ENCODE measurements at regions not wholly inside any gene's neighbourhood (a gene's known extent, or its start where the extent isn't known, plus 50 kb on each side); places are given as distances from the start of the nearest gene placed in this dataset.

DNA sequence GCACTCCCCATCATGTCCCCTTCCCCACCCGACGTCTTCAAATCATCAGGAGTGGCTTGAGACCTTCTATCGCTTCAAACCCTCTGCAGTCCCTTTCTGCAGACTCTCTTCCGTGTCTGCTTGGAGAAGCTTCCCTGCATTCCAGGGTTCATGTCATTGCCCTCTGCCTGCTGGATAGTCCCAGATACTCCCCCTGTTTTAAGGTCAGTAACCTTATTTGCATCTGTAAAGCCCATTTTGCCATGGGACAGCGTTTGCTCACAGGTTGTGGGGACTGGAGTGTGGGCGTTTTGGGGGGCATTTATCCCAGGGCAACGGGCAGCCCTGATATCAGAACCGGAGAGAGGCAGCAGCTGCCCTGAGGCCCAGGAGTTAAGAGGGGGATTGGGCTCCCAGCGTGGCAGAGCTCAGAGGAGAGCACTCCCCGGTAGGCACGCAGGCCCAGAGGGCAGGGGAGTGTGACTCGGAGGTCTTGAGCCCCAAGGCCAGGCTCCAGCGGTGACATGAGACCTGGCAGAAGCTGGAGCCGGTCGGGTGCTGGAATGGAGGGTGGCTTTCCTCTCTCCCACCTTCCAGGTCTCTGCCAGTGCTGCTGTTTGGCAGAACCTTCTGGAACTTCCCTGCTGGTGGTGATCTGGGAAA, 73.8 kb downstream of the RTP5 start:
- H3K4me3 ChIP-seq (ENCODE audit: low read length): no peak overlapping the region
- DNase-seq (ENCODE audit: low read depth): no peak
- TF ChIP-seq CTCF (conservative IDR thresholded peaks at IDR 0.05; ENCODE audit: low read depth, low read length): no peak

DNA sequence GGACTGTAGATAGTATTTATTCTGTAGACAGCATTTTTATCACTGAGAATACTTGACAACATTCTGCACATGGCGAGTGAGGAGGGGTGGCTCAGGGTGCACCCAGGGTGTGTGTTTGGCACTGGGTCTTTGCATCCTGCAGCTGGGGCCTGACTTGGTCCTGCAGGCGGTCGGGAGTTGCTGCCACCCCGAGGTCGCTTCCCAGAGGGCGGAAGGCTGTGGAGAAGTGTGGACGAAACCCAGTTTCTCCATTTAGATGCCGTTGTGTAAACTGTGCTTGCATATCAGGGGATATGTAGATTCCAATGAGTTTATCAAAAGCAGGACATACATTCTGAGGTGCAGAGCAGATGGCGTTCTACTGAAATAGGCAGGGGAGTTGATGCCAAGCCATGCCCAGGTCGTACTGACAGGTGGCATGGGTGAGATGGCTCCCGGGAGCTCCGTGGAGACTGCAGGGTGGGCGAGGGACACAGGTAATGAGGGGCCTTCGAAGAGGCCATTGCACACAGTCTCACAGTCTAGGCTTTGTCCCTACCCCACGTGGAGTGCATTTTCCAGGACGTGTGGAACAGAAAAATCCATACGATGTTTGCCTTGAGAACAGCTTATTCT, 74.5 kb downstream of the RTP5 start:
- DNase-seq (ENCODE audit: low read depth): no peak
- no peak for TF ChIP-seq CTCF (conservative IDR thresholded peaks at IDR 0.05; ENCODE audit: low read depth, low read length)

DNA sequence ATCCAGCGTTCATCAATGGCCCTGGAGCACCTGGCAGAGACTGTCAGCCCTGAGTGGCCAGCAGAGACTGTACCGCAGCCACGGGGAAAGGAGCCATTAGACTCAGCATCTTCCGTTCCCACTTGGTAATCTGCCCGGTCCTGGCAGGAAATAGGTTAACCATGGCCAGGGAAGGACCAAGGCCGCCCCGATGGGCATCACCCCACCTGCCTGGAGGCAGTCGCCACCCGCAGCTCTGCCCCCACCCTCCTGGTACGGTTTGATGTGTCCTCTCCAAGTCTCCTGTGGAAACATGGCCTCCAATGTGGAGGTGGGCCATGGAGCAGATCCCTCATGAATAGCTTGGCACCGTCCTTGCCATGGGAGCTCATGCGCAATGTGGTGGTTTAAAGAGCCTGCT, 75.3 kb downstream of the RTP5 start:
- DNase-seq (ENCODE audit: low read depth): no peak
- H3K4me3 ChIP-seq (ENCODE audit: low read length): no peak overlapping the region
- no peak for TF ChIP-seq CTCF (conservative IDR thresholded peaks at IDR 0.05; ENCODE audit: low read depth, low read length)

More for the DNA sequence above, 74.5 kb downstream of the RTP5 start:
- no peak overlapping the region for H3K4me3 ChIP-seq (ENCODE audit: low read length)

DNA sequence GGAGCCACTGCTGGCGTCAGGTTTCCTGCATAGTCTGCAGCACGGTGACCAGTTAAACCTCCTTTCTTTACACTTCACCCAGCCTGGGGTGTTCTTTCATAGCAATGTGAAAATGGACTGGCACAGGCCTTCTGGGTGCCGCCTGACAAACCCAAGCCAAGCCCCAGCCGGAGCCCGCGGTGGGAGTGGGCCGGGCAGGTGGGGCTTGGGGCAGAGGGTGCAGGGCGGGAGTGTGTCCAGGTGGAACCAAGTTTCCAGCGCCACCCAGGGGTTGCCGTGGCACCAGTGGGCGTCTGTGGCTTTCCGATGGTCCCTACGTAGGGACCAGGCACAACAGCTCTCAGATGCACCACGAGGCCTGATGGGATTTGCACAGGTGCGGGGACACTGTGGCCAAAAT, 75.8 kb downstream of the RTP5 start:
- DNase-seq (ENCODE audit: low read depth): no peak
- TF ChIP-seq CTCF (conservative IDR thresholded peaks at IDR 0.05; ENCODE audit: low read depth, low read length): no peak
- no peak overlapping the region for H3K4me3 ChIP-seq (ENCODE audit: low read length)

- DNase-seq (ENCODE audit: low read depth): no peak
- no peak overlapping the region for H3K4me3 ChIP-seq (ENCODE audit: low read length)
- TF ChIP-seq CTCF (conservative IDR thresholded peaks at IDR 0.05; ENCODE audit: low read depth, low read length): no peak
Observed at GRCh38 chr2:241945803-241946202, 76.3 kb downstream of the RTP5 start.

DNA sequence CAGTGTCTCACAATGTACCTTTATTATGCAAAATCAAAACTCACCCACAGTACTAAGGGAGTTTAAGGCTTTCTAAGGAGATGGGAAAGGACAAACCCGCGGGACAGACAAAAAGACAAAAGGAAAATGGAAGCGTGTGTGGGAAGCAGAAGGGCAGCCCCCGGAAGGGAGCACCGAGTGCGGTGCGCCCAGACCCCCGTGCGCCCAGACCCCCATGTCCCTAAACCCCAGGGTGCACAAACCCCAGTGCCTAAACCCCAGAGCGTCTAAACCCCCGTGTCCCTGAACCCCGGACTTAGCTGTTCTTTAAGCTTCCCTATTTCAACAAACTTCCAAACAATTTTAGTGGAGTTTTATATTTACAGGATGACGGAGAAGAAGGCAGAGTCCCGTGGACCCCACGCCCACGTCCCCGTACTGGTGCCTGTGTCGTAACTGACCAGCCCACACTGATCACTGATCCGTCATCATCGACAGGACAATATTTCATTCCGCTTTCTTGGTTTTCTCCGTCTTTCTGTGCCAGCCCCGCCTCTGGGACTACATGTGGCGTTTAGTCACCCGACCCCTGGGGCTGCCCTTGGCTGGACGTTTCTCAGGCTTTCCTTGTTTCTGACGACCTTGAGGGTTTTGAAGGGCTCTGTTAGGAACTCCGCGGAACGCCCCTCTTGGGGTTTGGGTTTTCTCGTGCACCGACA, 76.9 kb downstream of the RTP5 start:
- H3K4me3 ChIP-seq (ENCODE audit: low read length): no peak overlapping the region
- no peak for TF ChIP-seq CTCF (conservative IDR thresholded peaks at IDR 0.05; ENCODE audit: low read depth, low read length)
- DNase-seq (ENCODE audit: low read depth): no peak

DNA sequence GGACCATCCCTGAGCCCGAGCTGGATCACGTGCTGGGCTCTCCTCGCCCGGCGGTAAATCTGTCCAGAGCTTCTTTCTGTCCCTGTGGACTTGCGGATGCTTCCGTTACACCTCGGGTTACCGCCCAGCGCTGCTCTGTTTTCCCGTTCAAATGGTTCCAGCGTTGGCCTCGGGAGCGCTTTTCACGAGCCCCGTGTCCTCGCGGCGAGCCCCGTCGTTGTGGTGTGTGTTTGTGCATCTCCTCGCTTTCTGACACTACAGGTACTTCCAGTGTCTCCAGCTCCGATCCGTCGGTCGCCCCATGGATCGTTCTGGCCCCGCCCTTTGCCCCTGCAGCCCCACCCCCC, 77.4 kb downstream of the RTP5 start:
- H3K4me3 ChIP-seq (ENCODE audit: low read length): no peak overlapping the region
- no peak for DNase-seq (ENCODE audit: low read depth)
- TF ChIP-seq CTCF (conservative IDR thresholded peaks at IDR 0.05; ENCODE audit: low read depth, low read length): no peak
